ENCODE measurements at regions not wholly inside any gene's neighbourhood (a gene's known extent, or its start where the extent isn't known, plus 50 kb on each side); places are given as distances from the start of the nearest gene placed in this dataset.

DNA sequence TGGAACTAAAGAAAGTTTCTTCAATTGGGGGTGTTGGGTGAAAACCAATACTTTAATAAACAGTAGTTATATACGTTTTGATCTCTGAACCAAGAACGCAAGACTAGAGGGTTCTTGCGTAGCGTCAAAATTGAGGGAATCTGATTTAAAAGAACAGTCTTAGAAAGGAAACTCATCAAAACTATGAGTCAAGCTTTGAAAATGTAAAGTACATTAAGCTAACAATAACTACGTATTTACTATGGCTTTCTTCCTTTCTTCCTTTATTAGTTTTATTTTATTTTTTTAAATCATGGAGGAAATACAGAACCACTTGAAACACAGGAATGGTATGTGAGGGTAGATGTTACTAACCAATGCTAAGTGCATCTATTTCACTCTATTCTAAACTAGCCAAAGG is 287.0 kb upstream of the RSPO3 start:
- TF ChIP-seq CTCF (IDR thresholded peaks at IDR 0.05), result no peak
- no peak for TF ChIP-seq ZFX (IDR thresholded peaks at IDR 0.05; ENCODE audit: borderline replicate concordance)
